Muscle of leg (tissue), 3 donors: ENCODE measurements at regions not wholly inside any gene's neighbourhood (a gene's known extent, or its start where the extent isn't known, plus 50 kb on each side); places are given as distances from the start of the nearest gene placed in this dataset.
"Not testable (repeated sequence)": the region's sequence is repeated elsewhere in the genome, so short reads cannot be mapped to it uniquely, and the experiment has no call there.

Source experiments
- DNase-seq: peaks from one replicate; pipeline ENCODE4 v3.0.0; 2013
- H3K27ac ChIP-seq: one replicate; pipeline ENCODE4 v1.5.1; 2013; ENCODE audit warnings: mild to moderate bottlenecking, low read length, control low read depth
- H3K27me3 ChIP-seq: one replicate; pipeline ENCODE4 v1.6.1; 2013; ENCODE audit warnings: low read length; ENCODE audit not compliant: control insufficient read depth, insufficient read depth
- H3K36me3 ChIP-seq: one replicate; pipeline ENCODE4 v1.6.1; 2013; ENCODE audit warnings: low read length; ENCODE audit not compliant: control insufficient read depth, insufficient read depth
- H3K4me1 ChIP-seq: one replicate; pipeline ENCODE4 v1.6.1; 2013; ENCODE audit warnings: low read length; ENCODE audit not compliant: control insufficient read depth, insufficient read depth
- H3K4me3 ChIP-seq: one replicate; pipeline ENCODE4 v1.5.1; 2013; ENCODE audit warnings: low read length, control low read depth
- H3K9me3 ChIP-seq: replicated peaks from 2 replicates; pipeline ENCODE4 v1.6.1; 2013; ENCODE audit warnings: low read depth, low read length; ENCODE audit not compliant: control insufficient read depth
- WGBS: methylation state at CpG from one replicate; pipeline ENCODE4 v1.1.5; 2013; ENCODE audit warnings: missing lambda C conversion rate; ENCODE audit not compliant: insufficient coverage; 5-methylcytosine and 5-hydroxymethylcytosine counted together

- H3K27me3 ChIP-seq, H3K27ac ChIP-seq, H3K4me3 ChIP-seq, DNase-seq, H3K36me3 ChIP-seq, H3K9me3 ChIP-seq, H3K4me1 ChIP-seq: not testable (repeated sequence)
- WGBS, result 98% methylated on average over 8 of the region's 13 CpGs
Measured at GRCh38 chr10:29236910-29237309, 52.0 kb upstream of the LYZL1 start.

- no peaks in the 10 kb centered on the region for H3K27me3 ChIP-seq
- no peak overlapping the region for H3K27ac ChIP-seq
- WGBS, result 46% methylated on average over 3 of the region's 5 CpGs
- H3K9me3 ChIP-seq, result no peaks in the 10 kb centered on the region
- no peaks in the 10 kb centered on the region for H3K36me3 ChIP-seq
- no peaks in the 10 kb centered on the region for H3K4me1 ChIP-seq
- no peak overlapping the region for H3K4me3 ChIP-seq
- DNase-seq, result no peak
Measured at GRCh38 chr10:29237786-29238185, 51.1 kb upstream of the LYZL1 start.

- peaks cover under 1% of the 10 kb centered on the region for H3K4me1 ChIP-seq
- no CpG with 5 or more reads among the region's 3 CpGs for WGBS
- H3K4me3 ChIP-seq, result no peak overlapping the region
- DNase-seq, result no peak
- H3K9me3 ChIP-seq, result no peaks in the 10 kb centered on the region
- H3K27me3 ChIP-seq, result no peaks in the 10 kb centered on the region
- H3K36me3 ChIP-seq, result no peaks in the 10 kb centered on the region
- no peak overlapping the region for H3K27ac ChIP-seq
Measured at GRCh38 chr10:29238523-29239135, 50.2 kb upstream of the LYZL1 start.
